Medulla oblongata (tissue), 1 donor: ENCODE measurements at regions not wholly inside any gene's neighbourhood (a gene's known extent, or its start where the extent isn't known, plus 50 kb on each side); places are given as distances from the start of the nearest gene placed in this dataset.
"Not testable (repeated sequence)": the region's sequence is repeated elsewhere in the genome, so short reads cannot be mapped to it uniquely, and the experiment has no call there.

Experiments used
- DNase-seq: peaks from one replicate; pipeline ENCODE4 v3.0.0-alpha.2; 2015; ENCODE audit errors: extremely low spot score

DNA sequence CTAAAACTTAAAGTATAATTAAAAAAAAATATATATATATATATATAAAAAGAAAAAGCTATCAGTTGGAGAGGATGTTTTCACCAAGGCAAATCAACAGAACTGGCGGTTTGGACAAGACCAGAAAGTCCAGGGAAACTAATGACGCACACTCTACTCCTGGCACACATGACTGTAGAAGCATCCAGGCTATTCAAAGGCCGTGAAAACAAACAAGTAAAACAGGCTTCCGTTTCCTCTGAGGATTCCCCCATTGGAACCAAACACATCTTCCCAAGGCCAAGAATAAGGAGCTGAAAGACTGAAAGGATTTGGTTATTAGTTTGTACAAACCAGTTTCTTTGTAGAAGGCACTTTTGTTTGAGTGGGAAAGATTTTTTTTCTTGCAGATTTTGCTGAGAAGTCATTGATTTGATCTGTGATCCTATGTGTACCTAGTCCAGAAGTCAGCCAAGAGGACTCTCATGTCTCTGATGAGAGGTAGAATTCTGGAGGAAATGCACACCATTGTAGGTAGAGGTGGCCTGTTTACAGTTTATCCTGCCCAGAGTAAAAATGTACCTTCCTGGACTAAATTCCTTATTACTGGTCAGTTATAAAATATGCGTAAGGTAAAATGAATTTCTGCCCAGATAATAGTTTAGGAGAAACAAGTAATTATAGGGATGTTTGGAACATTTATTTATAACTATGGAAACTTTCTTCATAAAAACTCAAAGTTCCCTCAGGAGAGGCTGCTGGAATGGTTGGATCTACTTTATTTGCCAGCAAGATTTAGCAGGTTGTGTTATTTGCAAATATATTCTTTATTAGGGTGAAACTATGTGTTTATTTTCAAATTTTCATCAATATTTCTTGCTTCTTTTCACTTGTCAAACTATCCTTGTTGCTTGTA, 66.5 kb downstream of the DMP1 start:
- peak; percentile 23 for DNase-seq

DNA sequence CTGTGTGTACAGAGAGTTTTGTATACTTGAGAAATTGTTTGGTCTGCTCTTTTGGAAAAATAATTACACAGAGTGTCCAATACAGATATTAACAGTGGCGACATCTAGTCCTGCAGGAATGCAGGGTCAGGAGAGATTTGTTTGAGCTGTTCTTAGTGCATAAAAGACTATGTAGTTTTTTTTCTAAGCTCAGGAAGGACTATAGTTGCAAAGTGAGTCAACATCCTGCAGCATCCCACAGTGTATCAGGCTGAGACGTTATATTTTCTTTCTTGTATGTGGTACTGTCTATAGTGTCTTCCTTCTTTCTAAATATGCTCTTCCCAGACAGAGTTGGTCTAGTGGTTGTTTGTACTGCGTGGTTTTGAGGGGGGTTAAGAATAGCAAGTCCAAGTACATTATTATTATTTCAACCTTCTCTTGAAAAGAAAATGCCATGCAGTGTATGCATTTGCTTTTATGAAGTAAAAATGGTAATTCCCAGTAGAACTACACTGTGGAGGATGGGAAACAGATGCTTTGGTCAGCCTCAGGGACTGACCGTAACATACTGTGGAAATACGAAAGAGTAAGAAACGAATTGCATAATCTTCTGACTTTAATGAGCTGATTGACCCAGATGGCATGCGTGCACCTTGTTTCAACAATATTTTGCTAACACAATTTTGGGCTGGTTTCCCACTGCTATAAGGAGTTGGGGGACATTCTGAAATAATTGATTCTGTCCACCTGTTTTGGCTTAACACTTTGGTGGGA, 67.4 kb downstream of the DMP1 start:
- DNase-seq: no peak

DNA sequence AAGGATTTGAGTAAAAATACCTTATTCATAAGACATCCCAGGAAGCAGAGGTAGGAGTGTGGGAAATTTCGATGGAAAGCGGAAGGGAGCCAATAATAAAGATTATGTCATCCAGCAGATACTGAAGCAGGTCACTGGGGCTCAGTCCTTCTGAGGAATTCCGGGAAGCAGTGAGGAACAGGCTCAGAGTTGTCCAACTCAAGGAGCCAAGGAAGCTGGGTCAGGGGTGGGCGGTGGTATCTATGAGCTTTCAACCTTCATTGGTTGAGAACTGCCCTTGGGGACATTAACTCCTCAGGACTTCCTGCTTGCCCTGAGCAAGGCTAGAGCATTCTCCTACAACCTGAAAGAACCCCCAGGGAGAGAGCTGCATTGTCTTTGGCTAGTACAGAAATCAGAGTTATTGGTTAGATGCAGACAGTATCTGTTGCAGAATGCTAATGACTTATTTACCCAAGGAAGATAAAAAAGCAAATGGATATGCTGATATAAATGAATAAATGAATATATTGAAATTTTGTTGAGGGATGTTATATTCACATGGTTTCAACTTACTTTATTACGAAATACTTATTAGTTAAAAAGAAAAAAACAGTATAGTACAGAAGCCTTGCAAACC, 68.2 kb downstream of the DMP1 start:
- no peak for DNase-seq

DNA sequence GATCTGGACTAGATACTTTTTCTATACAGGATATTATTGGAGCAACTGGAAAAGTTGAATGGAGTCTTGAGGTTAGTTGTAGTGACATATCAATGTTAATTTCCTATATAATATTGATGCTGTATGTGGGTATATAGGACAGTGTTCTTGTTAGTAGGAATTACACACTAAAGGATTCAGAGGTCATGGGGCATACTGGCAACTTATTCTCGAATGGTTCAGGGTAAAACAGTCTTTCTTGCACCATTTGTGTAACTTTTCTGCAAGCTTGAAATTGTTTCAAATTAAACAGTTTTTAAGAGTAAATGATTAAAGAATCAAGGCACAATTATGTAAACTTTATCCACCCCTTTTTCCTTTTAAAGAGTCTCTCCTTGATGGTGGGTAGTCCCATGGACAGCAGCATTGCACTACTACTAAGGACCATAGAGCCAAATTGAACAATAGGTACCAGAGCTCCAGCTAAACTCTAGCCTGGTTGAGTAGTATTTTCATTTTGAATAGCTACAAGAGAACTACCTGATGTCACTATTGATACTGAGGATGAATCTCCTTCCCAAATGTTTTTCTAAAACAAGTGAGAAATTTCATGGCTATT, 70.1 kb downstream of the DMP1 start:
- no peak for DNase-seq

DNA sequence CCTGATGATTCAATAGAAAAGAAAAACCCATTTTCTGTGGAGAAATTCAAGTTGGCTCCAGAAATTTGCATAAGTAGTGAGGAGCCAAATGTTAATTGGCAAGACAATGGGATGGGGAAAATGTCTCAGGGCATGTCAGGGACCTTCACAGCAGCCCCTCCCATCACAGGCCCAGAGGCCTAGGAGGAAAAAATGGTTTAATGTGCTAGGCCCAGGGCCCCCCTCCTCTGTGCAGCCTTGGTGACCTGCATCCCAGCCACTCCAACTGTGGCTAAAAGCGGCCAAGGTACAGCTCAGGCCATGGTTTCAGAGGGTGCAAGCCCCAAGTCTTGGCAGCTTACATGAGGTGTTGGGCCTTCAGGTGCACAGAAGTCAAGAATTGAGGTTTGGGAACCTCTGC, 74.1 kb upstream of the IBSP start:
- DNase-seq: not testable (repeated sequence)

DNA sequence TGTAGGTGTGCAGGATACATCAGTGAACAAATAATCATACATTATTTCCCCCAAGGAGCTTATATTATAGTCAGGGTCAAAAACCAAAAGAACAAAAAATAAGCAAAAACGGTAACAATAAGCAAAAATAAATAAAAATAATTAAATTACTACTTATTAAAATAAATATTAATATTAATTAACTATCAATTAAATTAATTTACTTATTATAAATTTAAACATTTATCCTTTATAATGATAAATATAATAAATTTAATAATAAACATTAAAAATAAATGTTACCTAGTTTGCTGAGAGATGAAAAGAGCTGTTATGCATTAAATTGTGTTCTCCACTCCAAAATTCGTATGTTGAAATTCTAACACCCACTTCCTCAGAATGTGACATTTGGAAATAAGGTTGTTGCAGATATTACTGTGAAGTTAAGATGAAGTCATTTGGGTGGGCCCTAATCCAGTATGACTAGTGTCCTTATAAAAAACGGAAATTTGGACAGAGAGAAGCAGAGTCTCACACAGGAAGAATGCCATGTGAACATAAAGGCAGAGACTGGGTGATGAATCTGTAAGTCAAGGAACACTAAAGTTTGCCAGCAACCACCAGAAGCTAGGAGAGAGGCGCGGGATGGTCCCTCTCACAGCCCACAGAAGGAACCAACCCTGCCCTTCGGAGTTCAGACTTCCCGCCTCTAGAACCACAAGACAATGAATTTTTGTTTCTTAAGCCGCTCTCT, 67.2 kb upstream of the IBSP start:
- DNase-seq: no peak

DNA sequence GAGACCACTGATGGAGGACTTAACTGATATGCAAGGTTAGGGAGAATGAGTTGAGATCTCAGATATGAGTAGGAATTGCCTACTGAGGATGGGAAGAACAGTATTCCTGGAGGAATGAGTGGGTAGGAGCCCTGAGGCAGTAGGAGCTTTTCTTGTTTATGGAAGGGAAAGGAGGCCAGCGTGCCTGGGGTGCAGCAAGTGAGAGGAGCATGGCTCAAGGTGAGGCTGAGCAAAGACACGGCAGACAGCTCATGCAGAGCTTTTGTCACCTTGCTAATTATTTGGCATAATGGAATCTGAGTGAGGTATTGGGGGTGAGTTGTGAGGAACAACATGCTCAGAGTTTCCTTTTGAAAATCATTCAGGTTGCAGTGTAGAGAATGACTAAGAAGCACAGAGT, 65.3 kb upstream of the IBSP start:
- DNase-seq: no peak

DNA sequence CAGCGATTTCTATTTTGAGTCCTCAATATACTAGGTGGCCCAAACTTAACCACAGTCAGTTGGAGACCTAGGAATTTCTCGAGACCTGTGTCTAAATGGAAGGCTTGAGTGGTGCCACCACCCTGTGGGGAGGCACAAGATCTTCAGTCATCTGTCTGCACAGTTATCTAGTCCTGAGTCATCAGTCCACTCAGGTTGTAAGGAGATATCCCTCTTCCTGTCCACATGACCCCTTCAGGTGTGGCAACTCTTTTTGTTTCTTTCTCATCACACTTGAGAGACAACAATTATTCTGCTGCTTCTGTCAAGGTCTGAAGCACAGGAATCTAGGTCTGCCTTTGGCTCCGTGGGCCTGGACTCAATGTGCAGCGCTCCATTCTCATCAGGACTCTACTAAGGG, 64.4 kb upstream of the IBSP start:
- DNase-seq: no peak

DNA sequence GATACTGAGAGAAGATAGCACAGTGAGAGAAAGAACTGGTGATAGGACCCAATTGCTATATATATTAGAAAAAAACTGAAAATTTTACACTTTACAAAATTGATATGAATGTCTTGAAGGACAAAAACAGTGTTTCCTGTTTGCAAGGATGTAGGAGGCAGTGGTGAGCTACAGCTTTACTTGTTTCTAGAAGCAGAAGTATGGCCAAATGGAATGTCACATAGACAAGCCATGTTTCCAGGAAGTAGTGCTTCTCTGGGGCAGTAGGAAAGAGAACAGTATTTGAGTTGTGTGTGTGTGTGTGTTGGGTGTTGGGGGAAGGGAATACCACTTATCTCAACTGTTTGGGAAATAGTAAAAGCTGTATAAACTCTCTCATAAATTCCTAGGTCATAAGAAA, 60.9 kb upstream of the IBSP start:
- DNase-seq: no peak

DNA sequence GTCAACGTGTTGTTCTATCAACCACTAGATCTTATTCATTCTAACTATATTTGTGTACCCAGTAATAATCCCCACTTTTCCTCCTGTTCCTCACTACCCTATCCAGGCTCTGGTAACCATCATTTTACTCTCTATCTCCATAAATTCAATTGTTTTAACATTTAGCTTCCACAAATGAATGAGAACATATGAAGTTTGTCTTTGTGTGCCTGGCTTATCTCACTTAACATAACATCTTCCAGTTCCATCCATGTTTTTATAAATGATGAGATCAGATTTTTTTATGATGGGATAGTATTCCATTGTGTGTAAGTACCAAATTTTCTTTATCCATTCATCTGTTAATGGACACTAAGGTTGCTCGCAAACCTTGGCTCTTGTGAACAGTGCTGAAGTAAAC, 59.9 kb upstream of the IBSP start:
- DNase-seq: no peak

DNA sequence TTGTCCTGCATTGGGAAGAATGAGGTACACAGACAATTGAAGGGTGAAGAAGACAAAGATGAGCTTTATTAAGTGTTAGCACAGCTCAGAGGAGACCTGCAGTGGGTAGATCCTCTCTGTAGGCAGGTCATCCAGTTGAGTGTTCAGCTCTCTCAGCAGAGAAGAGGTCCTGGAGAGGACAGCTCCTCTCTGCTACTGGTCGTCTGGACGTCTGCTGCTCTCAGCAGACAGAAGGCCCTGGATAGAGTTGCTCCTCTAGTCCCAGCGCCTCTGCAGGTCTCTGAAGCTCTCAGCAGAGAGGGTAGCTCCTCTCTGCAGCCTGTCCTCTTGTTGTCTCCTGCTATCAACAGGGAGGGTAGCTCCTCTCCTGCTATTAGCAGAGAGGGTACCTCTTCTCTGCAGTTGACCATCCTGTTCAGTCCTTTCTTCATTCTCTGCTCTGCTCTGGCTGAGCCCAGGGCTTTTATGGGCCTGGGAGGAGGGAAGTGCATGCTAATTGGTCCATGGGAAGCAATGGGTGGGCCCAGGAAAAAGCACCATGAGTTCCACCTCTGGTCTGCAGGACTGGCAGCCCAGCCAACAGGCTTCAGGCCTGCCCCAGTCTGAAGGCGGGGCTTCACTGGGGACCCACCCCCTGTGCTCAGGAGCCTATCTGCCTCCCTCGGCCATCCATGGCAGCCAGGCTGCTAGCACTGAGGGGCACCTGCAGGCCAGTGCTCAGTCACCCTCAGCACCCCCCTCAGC, 54.1 kb upstream of the IBSP start:
- no peak for DNase-seq

DNA sequence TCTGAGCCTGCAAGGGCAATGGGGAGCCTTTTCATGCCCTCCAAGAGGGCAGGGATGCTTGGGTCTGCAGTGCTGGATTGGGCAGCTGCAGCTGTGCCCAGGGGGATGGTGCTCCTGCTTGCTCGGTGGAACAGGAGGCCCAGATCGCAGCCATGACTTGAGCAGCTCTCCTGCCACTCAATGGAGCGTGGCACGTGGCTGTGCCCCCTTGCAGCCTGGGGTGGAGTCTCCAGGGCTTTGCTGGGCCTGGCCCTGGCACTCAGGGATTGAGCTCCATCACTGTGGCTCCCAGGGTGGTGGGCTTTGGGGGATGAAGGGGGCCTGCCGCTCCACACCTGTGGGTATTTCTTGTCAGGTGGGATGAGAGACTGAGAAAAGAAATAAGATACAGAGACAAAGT, 53.4 kb upstream of the IBSP start:
- no peak for DNase-seq
